ENCODE measurements at regions not wholly inside any gene's neighbourhood (a gene's known extent, or its start where the extent isn't known, plus 50 kb on each side); places are given as distances from the start of the nearest gene placed in this dataset.

DNA sequence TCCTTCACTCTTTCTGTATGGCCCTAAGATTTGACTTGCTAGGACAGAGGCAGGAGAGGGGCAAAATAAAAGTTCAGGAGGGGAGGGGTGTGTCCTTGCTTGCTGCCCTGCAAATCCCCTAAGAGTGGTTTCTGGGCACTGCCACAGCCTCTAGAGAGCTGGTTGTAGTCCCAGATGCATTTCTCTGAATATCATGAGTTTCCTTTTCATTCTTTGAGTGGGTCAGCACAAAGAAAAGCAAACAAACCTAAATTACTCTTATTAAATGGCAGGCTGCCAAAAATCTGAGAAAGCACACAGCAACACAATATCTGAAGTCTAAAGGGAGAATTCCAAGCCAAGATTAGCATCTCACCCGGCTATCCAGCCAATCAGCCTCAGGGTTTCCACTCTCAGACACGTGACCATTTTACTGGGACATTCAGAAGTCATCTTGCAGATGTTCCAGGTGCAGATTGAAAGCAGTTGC, 919.3 kb downstream of the TUSC7 start:
- no peaks in the 10 kb centered on the region for H3K79me1 ChIP-seq (ENCODE audit: low read depth, low read length)
- peaks cover 0 to 6% of the 10 kb centered on the region in 2 donors for H3K4me1 ChIP-seq (ENCODE audit: control insufficient read depth in 2 of 2, insufficient read depth in 1 of 2, low read depth in 1 of 2, low read length in 2 of 2)
- no peak overlapping the region for H2AK5ac ChIP-seq (ENCODE audit: low read depth, low read length)
- H3K27me3 ChIP-seq (ENCODE audit: control insufficient read depth in 3 of 3, insufficient read depth in 3 of 3, low read depth in 1 of 3, low read length in 3 of 3): no peaks in the 10 kb centered on the region
- H4K91ac ChIP-seq (ENCODE audit: low read depth, low read length, poor library complexity): no peak overlapping the region
- H2BK15ac ChIP-seq (ENCODE audit: low read length): no peak overlapping the region
- H2BK12ac ChIP-seq (ENCODE audit: low read length): no peak overlapping the region
- H3K14ac ChIP-seq (ENCODE audit: low read length): no peak overlapping the region
- H4K8ac ChIP-seq (ENCODE audit: low read depth, low read length): no peak overlapping the region
- no peak overlapping the region for H2AFZ ChIP-seq (ENCODE audit: low read length)
- no peak overlapping the region for H3K18ac ChIP-seq (ENCODE audit: low read length)
- H3K23ac ChIP-seq (ENCODE audit: low read depth, low read length, poor library complexity): no peak overlapping the region
- DNase-seq (ENCODE audit: low spot score): no peak
- no peak overlapping the region for H3K27ac ChIP-seq (replicated peaks; ENCODE audit: low read length)
- H3K4me3 ChIP-seq (ENCODE audit: low read length in 2 of 2): no peak overlapping the region
- WGBS, 2 donors (ENCODE audit: extremely low coverage in 2 of 2, insufficient read length in 2 of 2, insufficient replicate concordance in 1 of 2): no CpG with 5 or more reads among the region's 2 CpGs
- no peak overlapping the region for H3K4ac ChIP-seq (ENCODE audit: low read length)
- no peak overlapping the region for H2BK120ac ChIP-seq (ENCODE audit: low read depth, low read length)
- no peak overlapping the region for H3K9ac ChIP-seq (ENCODE audit: low read depth, low read length, poor library complexity)
- H3K9me3 ChIP-seq (replicated peaks in 1 of 2; ENCODE audit: control insufficient read depth in 2 of 2, insufficient read depth in 1 of 2, low read depth in 1 of 2, low read length in 2 of 2): no peaks in the 10 kb centered on the region
- H3K36me3 ChIP-seq (replicated peaks in 1 of 2; ENCODE audit: control insufficient read depth in 2 of 2, insufficient read depth in 2 of 2, low read length in 2 of 2): no peaks in the 10 kb centered on the region
- no peak overlapping the region for H3K4me2 ChIP-seq (ENCODE audit: insufficient read depth, low read length, poor library complexity, severe bottlenecking)
- no peak overlapping the region for H2BK5ac ChIP-seq (ENCODE audit: low read length)

DNA sequence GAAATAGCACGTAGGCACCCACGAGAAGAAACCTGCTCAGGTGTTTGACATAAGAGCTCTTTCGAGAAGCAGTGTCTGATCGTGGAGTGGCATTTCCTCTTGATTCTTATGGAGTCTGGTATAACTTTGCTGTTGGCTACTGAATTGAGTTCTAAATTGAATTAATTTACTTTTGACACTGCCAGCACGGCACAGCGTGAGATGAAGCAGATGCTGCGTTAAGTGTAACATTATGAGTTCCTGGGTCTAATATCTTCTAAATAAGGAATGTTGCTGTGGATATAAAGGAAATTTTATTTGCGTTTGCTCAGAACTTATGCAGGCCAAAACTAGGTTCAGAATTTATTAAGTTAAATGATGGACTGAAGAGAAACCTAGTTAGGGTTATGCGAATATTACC, 919.9 kb downstream of the TUSC7 start:
- Histone ChIP-seq H2BK15ac (ENCODE audit: low read length) (no peak overlapping the region), H2BK12ac (ENCODE audit: low read length) (no peak overlapping the region), H3K4me1 (ENCODE audit: control insufficient read depth in 2 of 2, insufficient read depth in 1 of 2, low read depth in 1 of 2, low read length in 2 of 2) (peaks cover 0 to 6% of the 10 kb centered on the region in 2 donors), H3K4me2 (ENCODE audit: insufficient read depth, low read length, poor library complexity, severe bottlenecking) (no peak overlapping the region), H3K14ac (ENCODE audit: low read length) (no peak overlapping the region), H3K18ac (ENCODE audit: low read length) (no peak overlapping the region), H3K9ac (ENCODE audit: low read depth, low read length, poor library complexity) (no peak overlapping the region), H2BK5ac (ENCODE audit: low read length) (no peak overlapping the region), H4K91ac (ENCODE audit: low read depth, low read length, poor library complexity) (no peak overlapping the region), H2AK5ac (ENCODE audit: low read depth, low read length) (no peak overlapping the region), H2AFZ (ENCODE audit: low read length) (no peak overlapping the region), H3K23ac (ENCODE audit: low read depth, low read length, poor library complexity) (no peak overlapping the region), H3K36me3 (replicated peaks in 1 of 2; ENCODE audit: control insufficient read depth in 2 of 2, insufficient read depth in 2 of 2, low read length in 2 of 2) (no peaks in the 10 kb centered on the region), H2BK120ac (ENCODE audit: low read depth, low read length) (no peak overlapping the region), H3K79me1 (ENCODE audit: low read depth, low read length) (no peaks in the 10 kb centered on the region), H3K9me3 (replicated peaks in 1 of 2; ENCODE audit: control insufficient read depth in 2 of 2, insufficient read depth in 1 of 2, low read depth in 1 of 2, low read length in 2 of 2) (no peaks in the 10 kb centered on the region), H3K4ac (ENCODE audit: low read length) (no peak overlapping the region), H4K8ac (ENCODE audit: low read depth, low read length) (no peak overlapping the region), H3K27ac (replicated peaks; ENCODE audit: low read length) (no peak overlapping the region), H3K4me3 (ENCODE audit: low read length in 2 of 2) (no peak overlapping the region), H3K27me3 (ENCODE audit: control insufficient read depth in 3 of 3, insufficient read depth in 3 of 3, low read depth in 1 of 3, low read length in 3 of 3) (no peaks in the 10 kb centered on the region)
- no CpG with 5 or more reads among the region's 9 CpGs for WGBS, 2 donors (ENCODE audit: extremely low coverage in 2 of 2, insufficient read length in 2 of 2, insufficient replicate concordance in 1 of 2)
- DNase-seq (ENCODE audit: low spot score): no peak

DNA sequence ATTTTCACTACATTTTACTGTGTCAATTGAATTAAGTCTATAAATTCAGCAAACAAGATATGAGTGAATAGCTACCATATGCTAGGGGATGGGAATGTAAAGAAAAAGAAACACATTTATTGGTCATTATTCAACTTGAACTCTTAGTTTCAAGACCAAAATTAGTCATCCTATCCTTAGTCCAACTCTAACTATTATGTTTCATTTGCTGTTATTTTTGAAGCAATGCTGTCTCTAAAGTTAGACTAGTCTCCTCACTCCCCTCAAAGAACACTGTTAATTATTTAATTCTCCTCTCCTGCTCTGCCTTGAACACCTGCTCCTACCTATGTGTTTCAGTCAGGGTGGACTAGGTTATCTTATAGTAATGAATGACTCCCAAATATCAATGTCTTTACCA, 920.9 kb downstream of the TUSC7 start:
- no peak overlapping the region for H2BK12ac ChIP-seq (ENCODE audit: low read length)
- no peak overlapping the region for H4K91ac ChIP-seq (ENCODE audit: low read depth, low read length, poor library complexity)
- H2AFZ ChIP-seq (ENCODE audit: low read length): no peak overlapping the region
- H3K4me1 ChIP-seq (ENCODE audit: control insufficient read depth in 2 of 2, insufficient read depth in 1 of 2, low read depth in 1 of 2, low read length in 2 of 2): peaks cover 0 to 6% of the 10 kb centered on the region in 2 donors
- no peak overlapping the region for H3K14ac ChIP-seq (ENCODE audit: low read length)
- no peak overlapping the region for H2BK5ac ChIP-seq (ENCODE audit: low read length)
- no peak overlapping the region for H4K8ac ChIP-seq (ENCODE audit: low read depth, low read length)
- H3K27me3 ChIP-seq (ENCODE audit: control insufficient read depth in 3 of 3, insufficient read depth in 3 of 3, low read depth in 1 of 3, low read length in 3 of 3): no peaks in the 10 kb centered on the region
- no peak overlapping the region for H2BK120ac ChIP-seq (ENCODE audit: low read depth, low read length)
- H2BK15ac ChIP-seq (ENCODE audit: low read length): no peak overlapping the region
- DNase-seq (ENCODE audit: low spot score): no peak
- no peak overlapping the region for H3K9ac ChIP-seq (ENCODE audit: low read depth, low read length, poor library complexity)
- H3K9me3 ChIP-seq (replicated peaks in 1 of 2; ENCODE audit: control insufficient read depth in 2 of 2, insufficient read depth in 1 of 2, low read depth in 1 of 2, low read length in 2 of 2): no peaks in the 10 kb centered on the region
- H3K79me1 ChIP-seq (ENCODE audit: low read depth, low read length): no peaks in the 10 kb centered on the region
- no peak overlapping the region for H3K23ac ChIP-seq (ENCODE audit: low read depth, low read length, poor library complexity)
- H3K18ac ChIP-seq (ENCODE audit: low read length): no peak overlapping the region
- no peak overlapping the region for H3K27ac ChIP-seq (replicated peaks; ENCODE audit: low read length)
- H3K36me3 ChIP-seq (replicated peaks in 1 of 2; ENCODE audit: control insufficient read depth in 2 of 2, insufficient read depth in 2 of 2, low read length in 2 of 2): no peaks in the 10 kb centered on the region
- no peak overlapping the region for H3K4me2 ChIP-seq (ENCODE audit: insufficient read depth, low read length, poor library complexity, severe bottlenecking)
- H2AK5ac ChIP-seq (ENCODE audit: low read depth, low read length): no peak overlapping the region
- no peak overlapping the region for H3K4ac ChIP-seq (ENCODE audit: low read length)
- no peak overlapping the region for H3K4me3 ChIP-seq (ENCODE audit: low read length in 2 of 2)

DNA sequence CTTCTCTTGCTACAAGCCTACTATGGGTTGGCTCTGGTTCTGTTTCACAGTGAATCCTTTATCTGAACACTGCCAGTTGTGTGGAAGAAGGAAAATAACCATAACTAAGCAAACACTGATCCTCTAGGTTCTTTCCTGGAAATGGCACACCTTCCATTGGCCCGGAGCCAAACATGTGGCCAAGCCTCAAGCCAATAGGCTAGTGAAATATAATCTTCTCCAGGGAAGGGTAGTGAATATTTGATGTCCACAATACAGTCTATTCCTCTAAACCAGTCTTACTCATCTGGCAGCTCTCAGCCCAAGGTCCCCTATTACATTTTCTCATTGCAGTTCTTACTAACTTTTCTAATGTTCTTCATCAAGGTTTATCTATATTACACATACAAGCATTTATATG, 921.3 kb downstream of the TUSC7 start:
- Histone ChIP-seq H4K8ac (ENCODE audit: low read depth, low read length) (no peak overlapping the region), H3K27ac (replicated peaks; ENCODE audit: low read length) (no peak overlapping the region), H2BK5ac (ENCODE audit: low read length) (no peak overlapping the region), H2BK15ac (ENCODE audit: low read length) (no peak overlapping the region), H2AFZ (ENCODE audit: low read length) (no peak overlapping the region), H2BK12ac (ENCODE audit: low read length) (no peak overlapping the region), H3K9me3 (replicated peaks in 1 of 2; ENCODE audit: control insufficient read depth in 2 of 2, insufficient read depth in 1 of 2, low read depth in 1 of 2, low read length in 2 of 2) (no peaks in the 10 kb centered on the region), H2BK120ac (ENCODE audit: low read depth, low read length) (no peak overlapping the region), H3K27me3 (ENCODE audit: control insufficient read depth in 3 of 3, insufficient read depth in 3 of 3, low read depth in 1 of 3, low read length in 3 of 3) (no peaks in the 10 kb centered on the region), H3K9ac (ENCODE audit: low read depth, low read length, poor library complexity) (no peak overlapping the region), H3K4me3 (ENCODE audit: low read length in 2 of 2) (no peak overlapping the region), H3K36me3 (replicated peaks in 1 of 2; ENCODE audit: control insufficient read depth in 2 of 2, insufficient read depth in 2 of 2, low read length in 2 of 2) (no peaks in the 10 kb centered on the region), H3K18ac (ENCODE audit: low read length) (no peak overlapping the region), H3K4ac (ENCODE audit: low read length) (no peak overlapping the region), H2AK5ac (ENCODE audit: low read depth, low read length) (no peak overlapping the region), H3K79me1 (ENCODE audit: low read depth, low read length) (no peaks in the 10 kb centered on the region), H3K23ac (ENCODE audit: low read depth, low read length, poor library complexity) (no peak overlapping the region), H3K4me2 (ENCODE audit: insufficient read depth, low read length, poor library complexity, severe bottlenecking) (no peak overlapping the region), H4K91ac (ENCODE audit: low read depth, low read length, poor library complexity) (no peak overlapping the region), H3K14ac (ENCODE audit: low read length) (no peak overlapping the region), H3K4me1 (ENCODE audit: control insufficient read depth in 2 of 2, insufficient read depth in 1 of 2, low read depth in 1 of 2, low read length in 2 of 2) (peaks cover 0 to 6% of the 10 kb centered on the region in 2 donors)
- DNase-seq (ENCODE audit: low spot score): no peak
- no CpG with 5 or more reads among the region's 1 CpG for WGBS, 2 donors (ENCODE audit: extremely low coverage in 2 of 2, insufficient read length in 2 of 2, insufficient replicate concordance in 1 of 2)

Data from neuronal stem cell (in vitro differentiated cells).